Stomach (tissue), 4 donors: ENCODE measurements at regions not wholly inside any gene's neighbourhood (a gene's known extent, or its start where the extent isn't known, plus 50 kb on each side); places are given as distances from the start of the nearest gene placed in this dataset.

ENCODE experiments used
- POLR2A ChIP-seq, 4 donors: fragments of 450-650 bp; IDR thresholded peaks; one replicate each; pipeline ENCODE4 v1.6.1; 2016; ENCODE audit warnings: antibody characterized with exemption in 4 of 4, control low read depth in 2 of 4, mild to moderate bottlenecking in 1 of 4, moderate library complexity in 1 of 4
- TF ChIP-seq, protein P1 (sequence below), 7 experiments: fragments of 450-650 bp in 4 of 7; fragments of 200-600 bp in 3 of 7; sonication (generic) in 3 of 7; IDR thresholded peaks; one replicate each; pipeline ENCODE4 v1.5.1; 2016 to 2019; ENCODE audit warnings: antibody characterized with exemption in 7 of 7, control low read depth in 2 of 7, mild to moderate bottlenecking in 1 of 7

DNA sequence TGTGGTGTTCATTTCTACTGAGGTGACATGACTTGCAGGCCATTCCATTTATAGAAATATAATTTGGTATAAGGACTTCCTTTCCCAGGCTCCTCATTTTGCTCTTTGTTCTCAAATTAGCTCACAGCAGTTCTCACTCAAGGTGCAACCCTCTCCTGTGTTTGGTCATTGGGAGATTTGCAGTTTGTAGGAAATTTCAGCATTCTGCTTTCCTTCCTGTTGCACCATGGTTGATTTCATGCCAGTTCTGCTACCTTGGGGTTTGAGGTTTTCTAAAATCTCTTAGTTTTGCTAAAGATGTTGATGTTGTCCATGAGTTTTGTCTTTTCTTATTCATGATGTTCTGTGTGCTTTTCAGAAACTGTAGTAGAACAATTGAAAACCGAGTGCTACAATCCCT lies 65.7 kb upstream of the PROK2 start:
- TF ChIP-seq, protein P1, sequence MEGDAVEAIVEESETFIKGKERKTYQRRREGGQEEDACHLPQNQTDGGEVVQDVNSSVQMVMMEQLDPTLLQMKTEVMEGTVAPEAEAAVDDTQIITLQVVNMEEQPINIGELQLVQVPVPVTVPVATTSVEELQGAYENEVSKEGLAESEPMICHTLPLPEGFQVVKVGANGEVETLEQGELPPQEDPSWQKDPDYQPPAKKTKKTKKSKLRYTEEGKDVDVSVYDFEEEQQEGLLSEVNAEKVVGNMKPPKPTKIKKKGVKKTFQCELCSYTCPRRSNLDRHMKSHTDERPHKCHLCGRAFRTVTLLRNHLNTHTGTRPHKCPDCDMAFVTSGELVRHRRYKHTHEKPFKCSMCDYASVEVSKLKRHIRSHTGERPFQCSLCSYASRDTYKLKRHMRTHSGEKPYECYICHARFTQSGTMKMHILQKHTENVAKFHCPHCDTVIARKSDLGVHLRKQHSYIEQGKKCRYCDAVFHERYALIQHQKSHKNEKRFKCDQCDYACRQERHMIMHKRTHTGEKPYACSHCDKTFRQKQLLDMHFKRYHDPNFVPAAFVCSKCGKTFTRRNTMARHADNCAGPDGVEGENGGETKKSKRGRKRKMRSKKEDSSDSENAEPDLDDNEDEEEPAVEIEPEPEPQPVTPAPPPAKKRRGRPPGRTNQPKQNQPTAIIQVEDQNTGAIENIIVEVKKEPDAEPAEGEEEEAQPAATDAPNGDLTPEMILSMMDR (IDR thresholded peaks at IDR 0.05): no peak
- TF ChIP-seq POLR2A (IDR thresholded peaks at IDR 0.05): no peak
